GM18520 (cell line): ENCODE measurements at regions not wholly inside any gene's neighbourhood (a gene's known extent, or its start where the extent isn't known, plus 50 kb on each side); places are given as distances from the start of the nearest gene placed in this dataset.
"Not testable (repeated sequence)": the region's sequence is repeated elsewhere in the genome, so short reads cannot be mapped to it uniquely, and the experiment has no call there.

Experiments used
- ATAC-seq: cut with Tn5 transposase; IDR thresholded peaks from one replicate; pipeline ENCODE4 v1.9.1; 2021; ENCODE audit not compliant: unreplicated experiment

DNA sequence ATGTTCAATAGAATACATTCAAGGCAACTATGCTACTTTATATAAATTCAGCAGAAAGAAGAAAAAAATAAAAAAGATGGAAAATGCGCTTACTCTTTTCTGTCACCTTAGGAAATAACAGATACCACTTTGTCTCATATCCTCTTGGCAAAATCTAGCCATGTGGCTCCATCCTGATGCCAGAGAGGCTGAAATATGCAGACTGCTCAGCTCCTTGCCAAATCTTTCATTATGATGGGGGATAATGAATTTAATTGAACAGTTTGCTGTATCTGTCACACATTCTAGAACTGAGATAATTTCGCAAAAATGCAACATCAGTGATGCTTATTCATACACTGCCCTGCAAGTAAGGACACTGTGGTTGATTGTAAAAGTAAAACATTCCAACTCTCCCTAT, 1081.5 kb downstream of the PLOD2 start:
- ATAC-seq: no peak

DNA sequence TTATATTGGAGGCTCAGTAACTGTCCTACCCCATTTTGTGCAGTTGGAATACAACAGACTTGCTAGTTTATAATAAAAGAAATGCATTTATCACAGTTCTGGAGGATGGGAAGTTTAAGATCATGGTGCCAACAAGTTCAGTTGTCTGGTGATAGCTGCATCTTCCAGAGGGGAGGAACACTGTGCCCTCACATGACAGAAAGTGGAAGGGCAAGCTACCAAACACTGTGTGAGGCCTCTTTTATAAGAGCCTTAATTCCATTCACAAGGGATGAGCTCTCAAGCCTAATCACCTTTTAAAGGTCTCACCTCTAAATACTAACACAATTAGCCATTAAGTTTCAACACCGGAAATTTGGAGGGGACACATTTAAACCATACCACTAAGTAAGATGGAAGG, 1073.9 kb downstream of the PLOD2 start:
- ATAC-seq: no peak

DNA sequence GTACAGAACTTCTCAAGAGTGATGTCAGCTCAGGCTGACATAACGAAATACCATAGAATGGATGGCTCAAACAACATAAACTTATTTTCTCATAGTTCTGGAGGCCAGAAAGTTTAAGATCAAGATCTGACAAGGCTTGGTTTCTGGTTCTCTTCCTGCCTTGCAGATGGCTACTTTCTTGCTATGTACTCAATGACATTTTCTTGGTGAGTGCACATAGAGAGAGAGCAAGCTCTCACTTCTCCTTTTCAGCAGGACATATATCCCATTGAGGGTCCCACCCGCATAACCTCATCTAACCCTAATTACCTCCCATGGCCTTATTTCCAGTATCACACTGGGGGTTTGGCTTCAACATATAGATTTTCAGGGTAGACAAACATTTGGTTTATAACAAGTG, 1072.1 kb downstream of the PLOD2 start:
- no peak for ATAC-seq

GRCh38 chr3:145089337-145089736, 1071.6 kb downstream of the PLOD2 start:
- no peak for ATAC-seq

DNA sequence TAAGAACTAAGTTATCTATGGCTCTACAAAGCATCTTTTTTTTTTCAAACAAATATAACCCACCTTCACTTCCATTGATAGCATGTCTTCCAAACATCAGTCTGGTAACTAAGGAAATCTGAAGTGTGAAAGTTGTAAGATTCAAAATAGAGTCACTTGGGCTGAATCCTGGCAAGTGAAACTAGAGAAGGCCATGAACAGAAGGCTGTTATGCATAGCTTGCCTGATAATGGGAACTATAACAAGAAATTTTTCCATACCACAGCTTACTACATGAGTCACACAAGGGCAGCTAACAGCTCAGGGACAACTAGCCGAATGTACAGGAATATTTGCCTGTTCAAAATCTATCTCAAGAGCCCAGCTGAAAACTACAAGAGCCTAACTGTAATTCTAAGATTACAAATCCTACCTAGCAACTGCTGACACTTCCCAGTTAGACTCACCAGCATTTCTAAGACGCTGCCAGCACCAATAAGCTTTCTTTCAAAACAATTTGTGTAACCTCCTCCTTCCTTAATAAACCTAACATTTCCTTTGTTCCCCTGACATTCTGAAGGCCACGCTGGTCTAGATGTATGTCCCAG, 1066.5 kb downstream of the PLOD2 start:
- ATAC-seq: peak; percentile 87

DNA sequence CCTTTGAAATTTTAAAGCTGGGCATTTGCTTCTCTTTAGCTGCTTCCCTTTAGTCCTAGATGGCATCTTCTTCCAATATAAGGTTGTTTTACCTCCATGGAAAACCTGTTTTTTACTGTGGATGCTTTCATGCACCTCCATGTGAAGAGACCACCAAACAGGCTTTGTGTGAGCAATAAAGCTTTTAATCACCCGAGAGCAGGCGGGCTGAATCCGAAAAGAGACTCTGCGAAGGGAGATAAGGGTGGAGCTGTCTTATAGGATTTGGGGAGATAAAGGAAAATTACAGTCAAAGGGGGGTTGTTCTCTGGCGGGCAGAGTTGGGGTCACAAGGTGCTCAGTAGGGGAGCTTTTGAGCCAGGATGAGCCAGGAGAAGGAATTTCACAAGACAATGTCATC, 1049.8 kb downstream of the PLOD2 start:
- not testable (repeated sequence) for ATAC-seq

GRCh38 chr3:145116769-145117168, 1044.2 kb downstream of the PLOD2 start:
- no peak for ATAC-seq

GRCh38 chr3:145118303-145118702, 1042.7 kb downstream of the PLOD2 start:
- ATAC-seq: no peak

DNA sequence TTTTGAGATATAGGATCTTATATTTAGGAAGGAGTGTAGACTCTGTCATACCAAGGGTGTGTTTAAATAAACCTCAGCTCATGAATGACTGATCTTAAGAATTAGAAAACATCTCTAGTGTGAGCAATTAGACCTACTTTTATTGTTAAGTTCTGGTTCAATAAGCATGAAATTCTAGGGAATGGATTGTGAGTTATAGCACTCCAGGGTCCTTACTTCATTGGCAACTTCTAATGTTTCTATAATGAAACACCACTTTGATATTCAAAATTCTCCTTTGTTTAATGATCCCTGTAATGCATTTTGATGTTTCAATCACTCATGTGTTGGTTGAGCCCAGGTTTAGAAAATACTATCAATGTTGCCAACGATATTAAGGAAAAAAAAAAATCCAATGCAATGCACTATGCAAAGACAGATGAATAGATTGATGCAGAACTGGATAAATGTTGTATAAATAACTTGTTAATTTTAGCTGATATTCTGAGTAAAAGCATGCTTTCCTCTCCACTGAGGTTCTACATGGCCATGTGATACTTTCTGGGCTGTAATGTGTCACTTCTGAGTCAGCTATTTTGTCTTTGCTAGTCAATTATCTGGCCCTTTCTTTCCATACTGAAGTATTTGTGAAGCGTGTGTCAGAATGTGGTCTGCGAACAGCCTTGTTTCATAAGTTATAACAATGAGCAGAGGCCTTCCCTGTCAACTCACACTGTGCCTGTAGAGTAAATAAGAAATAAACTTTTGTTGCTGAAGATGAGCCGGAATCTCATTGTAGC, 1035.9 kb downstream of the PLOD2 start:
- no peak for ATAC-seq

- ATAC-seq: no peak
Measured at GRCh38 chr3:145133281-145133680, 1027.7 kb downstream of the PLOD2 start.

DNA sequence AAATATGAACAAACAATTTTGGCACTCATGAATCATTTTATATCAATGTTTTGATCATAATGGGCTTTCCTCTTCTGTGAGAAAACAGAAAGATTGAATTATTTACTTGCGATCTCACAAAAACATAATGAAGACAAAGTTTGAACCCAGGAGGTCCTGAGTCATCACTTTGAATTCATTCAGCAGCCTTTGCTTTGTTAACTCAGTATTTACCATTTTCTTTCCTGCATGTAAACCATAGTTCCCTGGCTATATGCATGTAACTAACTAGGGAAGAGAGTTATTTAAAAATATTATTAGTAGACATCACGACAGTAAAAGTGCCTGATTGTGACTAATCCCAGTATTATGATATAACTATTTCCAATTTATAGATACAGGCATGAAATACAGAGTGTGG, 1026.2 kb downstream of the PLOD2 start:
- ATAC-seq: no peak

DNA sequence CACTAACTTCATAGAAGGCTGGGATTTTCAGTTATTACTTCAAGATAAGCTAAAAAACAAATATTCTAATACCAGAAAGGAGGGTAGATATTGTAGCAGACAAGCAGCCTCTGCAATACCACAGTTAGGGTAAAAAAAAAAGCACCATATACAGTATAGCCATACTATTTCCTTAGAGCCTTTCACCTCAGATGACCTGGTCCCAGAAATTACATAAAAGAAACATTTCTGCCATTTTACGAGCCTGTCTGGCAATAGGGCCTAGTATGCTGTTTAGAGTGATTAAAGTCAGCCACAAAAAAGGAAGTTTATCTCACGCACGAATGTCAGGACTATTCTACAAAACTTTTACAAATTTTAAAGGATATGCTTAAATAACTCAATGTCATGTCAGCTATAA, 1016.6 kb downstream of the PLOD2 start:
- ATAC-seq: no peak

GRCh38 chr3:145145461-145145860, 1015.5 kb downstream of the PLOD2 start:
- ATAC-seq: no peak

GRCh38 chr3:145159640-145160039, 1001.3 kb downstream of the PLOD2 start:
- ATAC-seq: no peak

GRCh38 chr3:145170121-145170520, 990.9 kb downstream of the PLOD2 start:
- no peak for ATAC-seq

DNA sequence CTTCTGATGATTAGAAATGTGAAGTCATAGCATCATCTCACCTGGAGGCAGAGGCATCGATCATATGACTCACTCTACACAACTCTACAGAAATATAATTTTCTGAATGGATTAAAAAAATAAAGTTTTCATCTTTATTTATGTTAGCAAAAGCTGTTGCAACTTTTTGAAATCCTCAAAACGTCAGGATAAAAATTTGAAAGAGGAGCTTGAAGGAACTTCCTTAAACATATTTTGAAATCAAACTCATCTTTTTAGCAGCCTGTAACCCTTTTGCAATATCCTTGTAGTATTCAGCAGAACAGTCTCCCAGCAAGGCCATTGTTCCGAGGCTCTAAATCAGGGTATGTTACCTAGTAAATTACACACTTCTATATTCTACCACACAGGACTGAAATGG, 985.4 kb downstream of the PLOD2 start:
- no peak for ATAC-seq

DNA sequence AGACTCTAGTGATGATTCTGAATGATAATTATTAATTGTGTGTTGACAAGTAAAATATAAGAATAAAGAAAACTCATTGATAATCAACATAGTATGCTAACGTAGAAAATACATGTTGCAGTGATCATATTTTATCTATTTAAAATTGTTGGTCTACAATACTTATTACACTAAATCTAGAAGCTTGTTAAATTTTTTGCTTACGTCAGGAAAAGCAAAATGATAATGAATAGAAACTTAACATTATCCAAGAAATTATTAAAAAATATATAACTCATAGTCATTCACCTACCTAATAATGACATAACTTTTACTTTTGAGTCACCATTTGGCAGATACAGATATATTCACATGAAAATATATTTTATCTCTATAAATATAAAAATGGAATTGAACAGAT, 984.1 kb downstream of the PLOD2 start:
- no peak for ATAC-seq

GRCh38 chr3:145177828-145178227, 983.2 kb downstream of the PLOD2 start:
- ATAC-seq: no peak

DNA sequence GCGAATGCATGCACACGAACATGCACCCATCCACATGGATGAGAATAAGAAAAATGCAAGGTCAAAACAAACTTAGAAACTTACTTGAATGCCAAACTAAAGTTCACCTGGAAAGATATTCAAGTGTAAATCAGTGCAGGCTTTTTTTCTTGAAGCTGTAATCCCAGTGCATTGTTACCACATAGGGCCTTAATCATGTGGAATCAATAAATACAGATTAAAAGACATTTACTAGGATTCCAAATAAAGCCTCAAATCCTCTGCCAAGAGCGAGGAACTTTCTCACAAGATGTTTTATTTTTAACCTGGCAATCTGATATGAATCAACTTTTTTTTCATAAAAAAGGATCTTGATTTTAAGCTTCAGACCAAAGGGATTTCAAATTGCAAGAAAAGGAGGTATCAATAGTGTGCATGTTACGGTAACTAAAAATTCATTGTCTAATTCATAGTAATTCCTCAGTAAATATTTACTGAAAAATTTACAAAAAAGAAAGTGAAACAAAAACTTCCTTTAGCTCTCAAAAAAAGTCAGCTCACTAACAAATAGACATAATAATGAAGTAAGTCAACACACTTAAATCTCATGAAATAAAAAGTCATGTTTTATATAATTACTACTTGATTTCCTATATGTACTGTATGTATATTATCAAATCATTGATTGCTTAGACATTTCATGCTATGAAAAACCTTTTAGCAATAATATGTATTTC, 978.6 kb downstream of the PLOD2 start:
- ATAC-seq: no peak

DNA sequence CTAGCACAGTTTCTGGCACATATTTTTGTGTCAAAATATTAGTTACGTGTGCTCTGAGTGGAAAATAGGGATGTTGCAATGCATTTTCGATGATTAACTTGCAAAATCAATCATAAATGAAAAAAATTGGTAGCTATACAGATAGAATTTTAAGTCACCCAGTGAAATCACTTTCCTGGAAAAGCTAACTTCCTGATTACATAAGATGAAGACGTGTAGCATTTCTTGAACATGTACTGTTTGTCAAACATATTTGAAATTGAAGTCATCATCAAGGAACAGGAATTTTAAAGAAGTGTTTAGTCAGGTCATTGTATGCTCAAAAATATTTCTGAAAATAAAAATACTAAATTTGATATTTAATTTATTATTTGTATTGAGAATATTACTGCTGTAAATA, 977.7 kb downstream of the PLOD2 start:
- ATAC-seq: no peak

DNA sequence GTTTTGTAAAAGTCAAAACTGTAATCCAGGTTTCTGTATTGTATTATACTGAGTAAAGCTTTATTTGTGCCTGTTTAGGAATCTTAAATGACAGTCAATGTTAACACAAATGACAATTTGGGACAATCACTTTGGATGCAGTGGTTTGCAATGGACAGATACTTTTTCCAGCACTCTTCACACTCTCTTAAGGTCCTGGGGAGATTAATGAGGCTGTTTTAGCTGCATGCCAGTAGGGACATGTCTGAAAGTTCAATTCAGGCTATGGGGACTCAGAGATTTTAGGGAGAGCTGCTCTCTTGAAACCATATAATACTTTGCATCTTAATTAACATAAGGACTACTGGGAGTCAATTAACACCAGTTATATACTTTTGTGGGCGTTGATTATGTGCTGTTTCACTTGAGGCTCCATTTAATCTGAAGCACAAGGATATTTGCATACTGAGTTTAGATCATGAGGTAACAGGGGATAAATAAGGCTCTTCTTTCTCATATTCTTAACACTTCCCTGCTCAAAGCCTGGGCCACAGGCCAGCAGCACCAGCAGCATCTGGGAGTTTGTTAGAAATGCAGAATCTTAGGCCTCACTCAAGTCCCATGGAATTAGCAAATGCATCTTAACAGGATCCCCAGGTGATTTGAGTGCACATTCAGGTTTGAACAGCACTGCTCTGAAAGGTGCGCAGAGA, 972.8 kb downstream of the PLOD2 start:
- no peak for ATAC-seq

DNA sequence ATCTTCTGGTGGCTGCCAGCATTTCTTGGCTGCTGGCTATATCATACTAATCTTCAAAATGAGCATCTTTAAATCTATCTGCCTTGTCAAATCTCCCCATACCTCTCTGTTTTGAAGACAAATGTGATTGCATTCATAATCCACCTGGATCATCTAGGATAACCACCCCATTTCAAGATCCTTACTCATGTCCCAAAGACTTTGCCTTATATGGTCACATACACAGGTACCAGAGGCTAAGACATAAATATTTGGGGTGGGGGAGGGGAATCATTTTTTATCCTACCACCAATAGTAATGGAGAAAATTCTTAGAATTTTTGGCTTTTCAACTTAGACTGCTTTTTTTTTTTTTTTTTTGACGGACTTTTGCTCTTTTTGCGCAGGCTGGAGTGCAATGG, 970.8 kb downstream of the PLOD2 start:
- no peak for ATAC-seq
